NB4 (cell line): ENCODE measurements at regions not wholly inside any gene's neighbourhood (a gene's known extent, or its start where the extent isn't known, plus 50 kb on each side); places are given as distances from the start of the nearest gene placed in this dataset.
"Not testable (repeated sequence)": the region's sequence is repeated elsewhere in the genome, so short reads cannot be mapped to it uniquely, and the experiment has no call there.

ENCODE experiments used
- DNase-seq: peaks from one replicate; pipeline ENCODE4 v3.0.0; 2010; ENCODE audit warnings: low read depth
- H3K4me3 ChIP-seq: one replicate; pipeline ENCODE4 v1.5.1; 2011; ENCODE audit warnings: mild to moderate bottlenecking, low read depth, low read length, moderate library complexity
- CTCF ChIP-seq: IDR thresholded peaks from one replicate; pipeline ENCODE4 v1.5.1; 2012; ENCODE audit warnings: low read depth, low read length
- MAX ChIP-seq: IDR thresholded peaks from 2 replicates; pipeline ENCODE4 v1.6.1; 2011; ENCODE audit warnings: low read depth, low read length
- MYC ChIP-seq: IDR thresholded peaks from 2 replicates; pipeline ENCODE4 v1.6.1; 2011; ENCODE audit warnings: low read depth, low read length
- POLR2A ChIP-seq: IDR thresholded peaks from 2 replicates; pipeline ENCODE4 v1.6.1; 2011; ENCODE audit warnings: mild to moderate bottlenecking; ENCODE audit not compliant: insufficient read length; ENCODE audit errors: extremely low read depth

- DNase-seq, result no peak
- TF ChIP-seq MAX (no peak), CTCF (no peak), POLR2A (no peak), MYC (no peak)
- H3K4me3 ChIP-seq, result no peak overlapping the region
These were observed 69.2 kb upstream of the MAML3 start for GRCh38 chr4:140223056-140223810.

GRCh38 chr4:140222171-140222570, 68.2 kb upstream of the MAML3 start:
- no peak overlapping the region for H3K4me3 ChIP-seq
- TF ChIP-seq CTCF (no peak), POLR2A (no peak), MAX (no peak)
- DNase-seq, result no peak

- TF ChIP-seq POLR2A (no peak), MYC (no peak), CTCF (no peak), MAX (no peak)
- DNase-seq, result no peak
- no peak overlapping the region for H3K4me3 ChIP-seq
These were observed 66.1 kb upstream of the MAML3 start for GRCh38 chr4:140220058-140220457.

GRCh38 chr4:140219567-140219966, 65.6 kb upstream of the MAML3 start:
- H3K4me3 ChIP-seq, result no peak overlapping the region
- TF ChIP-seq CTCF (no peak), MYC (no peak), MAX (no peak), POLR2A (no peak)
- DNase-seq, result no peak

- H3K4me3 ChIP-seq, DNase-seq: not testable (repeated sequence)
These were observed 65.1 kb upstream of the MAML3 start for GRCh38 chr4:140219070-140219469.

- H3K4me3 ChIP-seq, result no peak overlapping the region
- DNase-seq, result peak; percentile 40
These were observed 59.8 kb upstream of the MAML3 start for GRCh38 chr4:140213749-140214148.

More at GRCh38 chr4:140213749-140214148, 59.8 kb upstream of the MAML3 start:
- TF ChIP-seq MYC (no peak), CTCF (no peak), MAX (no peak), POLR2A (no peak)
